Activated CD4-positive, alpha-beta T cell treated with anti-CD3 and anti-CD28 coated beads, Interleukin-2, amount 10 ng/mL, durations not matched to agents 24 days and 14 days (primary cell): ENCODE measurements at regions not wholly inside any gene's neighbourhood (a gene's known extent, or its start where the extent isn't known, plus 50 kb on each side); places are given as distances from the start of the nearest gene placed in this dataset.
"Not testable (repeated sequence)": the region's sequence is repeated elsewhere in the genome, so short reads cannot be mapped to it uniquely, and the experiment has no call there.

Source experiments
- DNase-seq: peaks from one replicate; pipeline ENCODE4 v3.0.0; 2022
- H3K27ac Mint-ChIP-seq: one replicate; pipeline ENCODE4 v1.8.0; 2022; ENCODE audit warnings: mild to moderate bottlenecking, mixed read lengths
- H3K27me3 Mint-ChIP-seq: one replicate; pipeline ENCODE4 v1.8.0; 2022; ENCODE audit warnings: mixed read lengths
- H3K36me3 Mint-ChIP-seq: one replicate; pipeline ENCODE4 v1.8.0; 2022; ENCODE audit warnings: low read depth, mild to moderate bottlenecking, mixed read lengths
- H3K4me1 Mint-ChIP-seq: one replicate; pipeline ENCODE4 v1.8.0; 2021; ENCODE audit warnings: mixed read lengths
- H3K4me3 Mint-ChIP-seq: one replicate; pipeline ENCODE4 v1.8.0; 2022; ENCODE audit warnings: mild to moderate bottlenecking, moderate library complexity, mixed read lengths
- H3K9me3 Mint-ChIP-seq: one replicate; pipeline ENCODE4 v1.8.0; 2021; ENCODE audit warnings: mixed read lengths
- intact Hi-C: fragments of 100-400 bp; cut with micrococcal nuclease; formaldehyde crosslinking; loops from one replicate; pipeline ENCODE4 v1.15.1; 2023

GRCh38 chr19:14328406-14328805 is 52.8 kb upstream of the ADGRE5 start:
- Mint-ChIP-seq H3K9me3 (no peaks in the 10 kb centered on the region), H3K36me3 (no peaks in the 10 kb centered on the region), H3K4me3 (no peak overlapping the region), H3K4me1 (peaks cover 2% of the 10 kb centered on the region), H3K27me3 (no peaks in the 10 kb centered on the region), H3K27ac (no peak overlapping the region)
- intact Hi-C loops = no loop called here
- no peak for DNase-seq

DNA sequence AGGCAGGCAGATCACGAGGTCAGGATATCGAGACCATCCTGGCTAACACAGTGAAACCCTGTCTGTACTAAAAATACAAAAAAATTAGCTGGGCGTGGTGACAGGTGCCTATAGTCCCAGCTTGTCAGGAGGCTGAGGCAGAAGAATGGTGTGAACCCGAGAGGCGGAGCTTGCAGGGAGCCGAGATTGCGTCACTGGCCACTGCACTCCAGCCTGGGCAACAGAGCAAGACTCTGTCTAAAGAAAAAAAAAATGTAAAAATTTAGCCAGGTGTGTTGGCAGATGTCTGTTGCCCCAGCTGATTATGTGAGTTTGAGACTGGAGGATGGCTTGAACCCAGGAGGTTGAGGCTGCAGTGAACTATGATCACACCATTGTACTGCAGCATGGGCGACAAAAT is 54.2 kb upstream of the ADGRE5 start:
- not testable (repeated sequence) for H3K36me3 Mint-ChIP-seq, H3K4me3 Mint-ChIP-seq

GRCh38 chr19:14325863-14326262 is 55.4 kb upstream of the ADGRE5 start:
- H3K36me3 Mint-ChIP-seq = no peaks in the 10 kb centered on the region
- no peaks in the 10 kb centered on the region for H3K9me3 Mint-ChIP-seq
- H3K27ac Mint-ChIP-seq = no peak overlapping the region

More for the DNA sequence above, 54.2 kb upstream of the ADGRE5 start:
- H3K4me1 Mint-ChIP-seq, H3K27me3 Mint-ChIP-seq, H3K27ac Mint-ChIP-seq, DNase-seq, H3K9me3 Mint-ChIP-seq, intact Hi-C loops: not testable (repeated sequence)

DNA sequence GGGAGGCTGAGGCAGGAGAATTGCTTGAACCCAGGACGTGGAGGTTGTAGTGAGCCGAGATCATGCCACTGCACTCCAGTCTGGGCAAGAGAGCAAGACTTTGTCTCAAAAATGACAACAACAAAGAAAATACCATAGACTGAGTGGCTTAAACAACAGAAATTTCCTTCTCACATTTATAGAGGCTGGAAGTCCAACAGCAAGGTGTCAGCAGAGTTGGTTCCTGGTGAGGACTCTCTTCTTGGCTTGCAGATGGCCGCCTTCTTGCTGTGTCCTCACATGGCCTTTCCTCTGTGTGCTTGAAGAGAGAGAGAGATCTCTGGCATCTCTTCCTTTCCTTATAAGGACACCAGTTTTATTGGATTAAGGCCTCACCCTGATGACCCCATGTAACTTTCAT is 56.1 kb upstream of the ADGRE5 start:
- no peak for DNase-seq
- H3K27ac Mint-ChIP-seq = no peak overlapping the region
- no peaks in the 10 kb centered on the region for H3K9me3 Mint-ChIP-seq
- H3K4me3 Mint-ChIP-seq = no peak overlapping the region
- intact Hi-C loops = no loop called here
- no peaks in the 10 kb centered on the region for H3K4me1 Mint-ChIP-seq
- peaks cover 3% of the 10 kb centered on the region for H3K27me3 Mint-ChIP-seq
- no peaks in the 10 kb centered on the region for H3K36me3 Mint-ChIP-seq

More at GRCh38 chr19:14325863-14326262, 55.4 kb upstream of the ADGRE5 start:
- no peak for DNase-seq
- H3K4me3 Mint-ChIP-seq = no peak overlapping the region
- H3K27me3 Mint-ChIP-seq = peaks cover 3% of the 10 kb centered on the region
- H3K4me1 Mint-ChIP-seq = no peaks in the 10 kb centered on the region
- intact Hi-C loops = no loop called here

GRCh38 chr19:14322889-14323463 is 58.3 kb upstream of the ADGRE5 start:
- Mint-ChIP-seq H3K27me3 (peaks cover 3% of the 10 kb centered on the region), H3K9me3 (no peaks in the 10 kb centered on the region), H3K4me1 (no peaks in the 10 kb centered on the region), H3K4me3 (no peak overlapping the region), H3K36me3 (no peaks in the 10 kb centered on the region), H3K27ac (no peak overlapping the region)
- no peak for DNase-seq
- intact Hi-C loops = no loop called here

DNA sequence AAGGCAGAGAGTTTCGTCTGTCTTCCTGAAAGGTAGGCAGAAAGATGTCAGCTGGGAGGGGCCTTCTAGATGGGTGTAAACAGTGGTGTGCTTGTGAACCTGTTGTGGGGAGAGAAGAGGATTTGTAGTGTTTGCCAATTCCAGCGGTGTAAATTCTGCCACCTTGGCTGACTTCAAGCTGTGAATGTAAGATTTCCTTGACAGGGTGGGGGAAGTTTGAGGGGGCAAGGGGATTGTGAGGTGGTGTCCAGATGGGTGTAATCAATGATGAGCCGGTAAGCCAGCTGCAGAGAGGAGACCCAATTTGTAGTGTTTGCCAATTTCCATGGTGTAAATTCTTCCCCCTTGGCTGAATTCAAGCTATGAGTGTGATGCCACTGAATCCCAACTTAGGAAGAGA is 61.0 kb upstream of the ADGRE5 start:
- no peak overlapping the region for H3K27ac Mint-ChIP-seq
- intact Hi-C loops = no loop called here
- no peak overlapping the region for H3K4me3 Mint-ChIP-seq
- no peak for DNase-seq
- no peaks in the 10 kb centered on the region for H3K4me1 Mint-ChIP-seq
- H3K9me3 Mint-ChIP-seq = no peaks in the 10 kb centered on the region
- H3K27me3 Mint-ChIP-seq = peaks cover 3% of the 10 kb centered on the region
- no peaks in the 10 kb centered on the region for H3K36me3 Mint-ChIP-seq

GRCh38 chr19:14319720-14320119 is 61.5 kb upstream of the ADGRE5 start:
- DNase-seq, H3K4me3 Mint-ChIP-seq, H3K27me3 Mint-ChIP-seq, intact Hi-C loops, H3K27ac Mint-ChIP-seq, H3K9me3 Mint-ChIP-seq, H3K4me1 Mint-ChIP-seq, H3K36me3 Mint-ChIP-seq: not testable (repeated sequence)

DNA sequence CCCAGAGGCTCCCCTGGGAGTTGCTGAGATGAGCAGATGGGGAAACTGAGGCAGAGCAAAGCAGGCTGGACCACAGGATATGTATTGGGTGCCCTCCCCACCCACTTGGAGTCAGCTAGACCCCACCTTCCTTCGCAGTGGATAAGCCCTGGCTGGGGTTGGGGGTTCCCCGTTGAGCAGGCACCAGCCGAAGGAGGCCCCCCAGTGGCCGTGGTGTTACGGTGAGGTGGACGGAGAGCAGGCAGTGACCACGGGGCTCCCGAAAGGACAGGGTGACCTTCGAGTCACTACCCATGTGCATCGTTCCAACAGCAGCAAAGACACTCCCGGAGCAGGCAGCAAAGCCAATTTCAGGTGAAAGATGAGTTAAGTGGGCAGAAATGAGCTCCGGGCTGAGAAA is 62.4 kb upstream of the ADGRE5 start:
- no peak overlapping the region for H3K27ac Mint-ChIP-seq
- H3K9me3 Mint-ChIP-seq = no peaks in the 10 kb centered on the region
- no peak for DNase-seq
- H3K27me3 Mint-ChIP-seq = peaks cover 3% of the 10 kb centered on the region
- H3K4me1 Mint-ChIP-seq = no peaks in the 10 kb centered on the region
- no peaks in the 10 kb centered on the region for H3K36me3 Mint-ChIP-seq
- H3K4me3 Mint-ChIP-seq = no peak overlapping the region
- intact Hi-C loops = no loop called here

- Mint-ChIP-seq H3K9me3 (no peaks in the 10 kb centered on the region), H3K27me3 (peaks cover 1% of the 10 kb centered on the region), H3K36me3 (no peaks in the 10 kb centered on the region), H3K27ac (no peak overlapping the region), H3K4me1 (no peaks in the 10 kb centered on the region), H3K4me3 (no peak overlapping the region)
- no peak for DNase-seq
- intact Hi-C loops = no loop called here
Observed at GRCh38 chr19:14317157-14317556, 64.1 kb upstream of the ADGRE5 start.

DNA sequence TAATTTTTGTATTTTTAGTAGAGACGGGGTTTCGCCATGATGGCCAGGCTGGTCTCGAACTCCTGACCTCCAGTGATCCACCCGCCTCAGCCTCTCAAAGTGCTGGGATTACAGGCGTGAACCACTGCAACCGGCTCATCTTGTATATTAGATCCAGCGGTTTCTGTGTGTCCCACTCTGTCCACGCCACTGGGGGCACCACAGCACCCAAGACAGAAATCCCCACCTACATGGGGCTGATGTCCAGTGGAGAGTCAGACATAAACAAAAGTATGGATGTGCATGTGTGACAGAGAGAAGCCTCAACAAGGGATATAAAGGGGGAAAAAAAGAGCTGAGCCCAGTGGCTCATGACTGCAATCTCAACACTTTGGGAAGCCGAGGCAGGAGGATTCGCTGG is 65.8 kb upstream of the ADGRE5 start:
- intact Hi-C loops = no loop called here
- no peak overlapping the region for H3K27ac Mint-ChIP-seq
- DNase-seq = no peak
- no peaks in the 10 kb centered on the region for H3K27me3 Mint-ChIP-seq
- H3K36me3 Mint-ChIP-seq = no peaks in the 10 kb centered on the region
- no peaks in the 10 kb centered on the region for H3K4me1 Mint-ChIP-seq
- H3K4me3 Mint-ChIP-seq = no peak overlapping the region
- H3K9me3 Mint-ChIP-seq = no peaks in the 10 kb centered on the region

- Mint-ChIP-seq H3K4me3 (no peak overlapping the region), H3K36me3 (no peaks in the 10 kb centered on the region), H3K27ac (no peak overlapping the region), H3K27me3 (no peaks in the 10 kb centered on the region), H3K9me3 (no peaks in the 10 kb centered on the region), H3K4me1 (peaks cover 10% of the 10 kb centered on the region)
- intact Hi-C loops = no loop called here
- no peak for DNase-seq
Observed at GRCh38 chr19:14310055-14310454, 71.2 kb upstream of the ADGRE5 start.

DNA sequence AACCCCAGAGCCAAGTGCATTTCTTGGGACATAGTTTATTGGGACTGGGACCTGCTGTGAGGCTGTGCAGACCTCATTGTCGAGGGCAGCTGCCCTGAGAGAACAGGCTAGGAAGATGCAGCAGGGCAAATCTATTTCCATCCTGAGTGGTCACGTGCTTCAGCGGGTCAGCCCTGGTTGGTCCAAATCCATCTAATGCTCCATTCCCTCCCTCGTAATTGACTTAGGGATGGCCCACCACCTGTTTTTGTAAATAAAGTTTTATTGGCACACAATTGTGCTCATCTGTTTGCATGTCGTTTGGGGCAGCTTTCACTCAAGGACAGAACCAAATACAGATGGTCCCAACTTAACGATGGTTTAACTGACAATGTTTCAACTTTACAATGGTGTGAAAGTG is 75.5 kb upstream of the ADGRE5 start:
- Mint-ChIP-seq H3K27ac (no peak overlapping the region), H3K4me1 (peaks cover 10% of the 10 kb centered on the region), H3K36me3 (no peaks in the 10 kb centered on the region), H3K4me3 (no peak overlapping the region), H3K9me3 (no peaks in the 10 kb centered on the region), H3K27me3 (no peaks in the 10 kb centered on the region)
- no peak for DNase-seq
- intact Hi-C loops = no loop called here

GRCh38 chr19:14301150-14301549 is 80.1 kb upstream of the ADGRE5 start:
- H3K27ac Mint-ChIP-seq = no peak overlapping the region
- no peaks in the 10 kb centered on the region for H3K9me3 Mint-ChIP-seq
- intact Hi-C loops = no loop called here
- no peak overlapping the region for H3K4me3 Mint-ChIP-seq
- no peaks in the 10 kb centered on the region for H3K36me3 Mint-ChIP-seq
- H3K27me3 Mint-ChIP-seq = no peaks in the 10 kb centered on the region
- H3K4me1 Mint-ChIP-seq = no peaks in the 10 kb centered on the region
- no peak for DNase-seq

DNA sequence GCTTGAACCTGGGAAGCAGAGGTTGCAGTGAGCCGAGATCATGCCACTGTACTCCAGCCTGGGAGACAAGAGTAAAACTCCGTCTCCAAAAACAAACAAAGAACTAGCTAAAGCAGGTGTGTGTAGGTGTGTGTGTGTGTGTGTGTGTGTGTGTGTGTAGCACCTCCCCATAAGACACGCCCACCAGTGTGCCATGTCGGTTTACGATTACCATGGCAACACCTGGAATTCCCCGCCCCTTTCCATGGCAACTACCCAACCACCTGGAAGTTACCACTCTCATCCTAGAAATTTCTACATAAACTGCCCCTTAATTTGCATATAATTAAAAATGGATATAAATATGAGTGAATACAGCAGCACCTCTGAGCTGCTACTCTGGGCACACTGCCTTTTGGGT is 80.9 kb upstream of the ADGRE5 start:
- Mint-ChIP-seq H3K27ac (no peak overlapping the region), H3K4me3 (no peak overlapping the region), H3K36me3 (no peaks in the 10 kb centered on the region), H3K27me3 (no peaks in the 10 kb centered on the region), H3K4me1 (no peaks in the 10 kb centered on the region), H3K9me3 (no peaks in the 10 kb centered on the region)
- intact Hi-C loops = no loop called here
- no peak for DNase-seq

- H3K36me3 Mint-ChIP-seq, intact Hi-C loops, DNase-seq, H3K27me3 Mint-ChIP-seq, H3K9me3 Mint-ChIP-seq, H3K27ac Mint-ChIP-seq, H3K4me3 Mint-ChIP-seq, H3K4me1 Mint-ChIP-seq: not testable (repeated sequence)
Observed at GRCh38 chr19:14299224-14299827, 81.9 kb upstream of the ADGRE5 start.
